Cardiac muscle cell (in vitro differentiated cells and primary cell): ENCODE measurements at regions not wholly inside any gene's neighbourhood (a gene's known extent, or its start where the extent isn't known, plus 50 kb on each side); places are given as distances from the start of the nearest gene placed in this dataset.

Experiments
- DNase-seq, 2 donors: peaks; one replicate each; pipeline versions ENCODE4 v3.0.0 to v3.0.0-alpha.2; 2010 to 2017; ENCODE audit warnings: low read depth in 1 of 2, low spot score in 1 of 2
- H3K27ac ChIP-seq: fragments of 200-600 bp; sonication (generic); 2 replicates; pipeline ENCODE4 v1.5.1; 2016
- H3K27me3 ChIP-seq: fragments of 200-600 bp; sonication (generic); 2 replicates; pipeline ENCODE4 v1.6.0; 2016; ENCODE audit warnings: control low read depth
- H3K36me3 ChIP-seq: fragments of 200-600 bp; sonication (generic); 2 replicates; pipeline ENCODE4 v1.5.1; 2016; ENCODE audit warnings: control low read depth
- H3K4me1 ChIP-seq: fragments of 200-600 bp; sonication (generic); 2 replicates; pipeline ENCODE4 v1.8.1; 2017; ENCODE audit warnings: low read depth, mild to moderate bottlenecking, mixed run types
- H3K4me3 ChIP-seq: fragments of 200-600 bp; sonication (generic); 2 replicates; pipeline ENCODE4 v1.5.1; 2016; ENCODE audit warnings: mild to moderate bottlenecking
- H3K9me3 ChIP-seq: fragments of 200-600 bp; sonication (generic); 2 replicates; pipeline ENCODE4 v1.5.1; 2017; ENCODE audit warnings: low read depth, mild to moderate bottlenecking, control low read depth
- TF ChIP-seq, protein P1 (sequence below): IDR thresholded peaks from 2 replicates; pipeline ENCODE4 v1.5.1; 2012; ENCODE audit warnings: low read depth, mild to moderate bottlenecking, low read length

- H3K36me3 ChIP-seq = no peaks in the 10 kb centered on the region
- H3K27me3 ChIP-seq = no peaks in the 10 kb centered on the region
- TF ChIP-seq, protein P1, sequence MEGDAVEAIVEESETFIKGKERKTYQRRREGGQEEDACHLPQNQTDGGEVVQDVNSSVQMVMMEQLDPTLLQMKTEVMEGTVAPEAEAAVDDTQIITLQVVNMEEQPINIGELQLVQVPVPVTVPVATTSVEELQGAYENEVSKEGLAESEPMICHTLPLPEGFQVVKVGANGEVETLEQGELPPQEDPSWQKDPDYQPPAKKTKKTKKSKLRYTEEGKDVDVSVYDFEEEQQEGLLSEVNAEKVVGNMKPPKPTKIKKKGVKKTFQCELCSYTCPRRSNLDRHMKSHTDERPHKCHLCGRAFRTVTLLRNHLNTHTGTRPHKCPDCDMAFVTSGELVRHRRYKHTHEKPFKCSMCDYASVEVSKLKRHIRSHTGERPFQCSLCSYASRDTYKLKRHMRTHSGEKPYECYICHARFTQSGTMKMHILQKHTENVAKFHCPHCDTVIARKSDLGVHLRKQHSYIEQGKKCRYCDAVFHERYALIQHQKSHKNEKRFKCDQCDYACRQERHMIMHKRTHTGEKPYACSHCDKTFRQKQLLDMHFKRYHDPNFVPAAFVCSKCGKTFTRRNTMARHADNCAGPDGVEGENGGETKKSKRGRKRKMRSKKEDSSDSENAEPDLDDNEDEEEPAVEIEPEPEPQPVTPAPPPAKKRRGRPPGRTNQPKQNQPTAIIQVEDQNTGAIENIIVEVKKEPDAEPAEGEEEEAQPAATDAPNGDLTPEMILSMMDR = no peak
- no peak overlapping the region for H3K27ac ChIP-seq
- no peak overlapping the region for H3K4me3 ChIP-seq
- H3K4me1 ChIP-seq = peaks cover 3% of the 10 kb centered on the region
- no peaks in the 10 kb centered on the region for H3K9me3 ChIP-seq
- DNase-seq = no peak
These were observed 222.7 kb upstream of the FOXA2 start for GRCh38 chr20:22807045-22807444.

GRCh38 chr20:22807646-22808244, 223.4 kb upstream of the FOXA2 start:
- Histone ChIP-seq H3K36me3 (no peaks in the 10 kb centered on the region), H3K9me3 (no peaks in the 10 kb centered on the region), H3K4me3 (no peak overlapping the region), H3K27me3 (no peaks in the 10 kb centered on the region), H3K4me1 (no peaks in the 10 kb centered on the region), H3K27ac (no peak overlapping the region)
- TF ChIP-seq, protein P1 = no peak
- no peak for DNase-seq

GRCh38 chr20:22808628-22809027, 224.3 kb upstream of the FOXA2 start:
- Histone ChIP-seq H3K36me3 (no peaks in the 10 kb centered on the region), H3K27ac (no peak overlapping the region), H3K4me1 (no peaks in the 10 kb centered on the region), H3K27me3 (no peaks in the 10 kb centered on the region), H3K4me3 (no peak overlapping the region), H3K9me3 (no peaks in the 10 kb centered on the region)
- no peak for DNase-seq
- TF ChIP-seq, protein P1 = no peak

DNA sequence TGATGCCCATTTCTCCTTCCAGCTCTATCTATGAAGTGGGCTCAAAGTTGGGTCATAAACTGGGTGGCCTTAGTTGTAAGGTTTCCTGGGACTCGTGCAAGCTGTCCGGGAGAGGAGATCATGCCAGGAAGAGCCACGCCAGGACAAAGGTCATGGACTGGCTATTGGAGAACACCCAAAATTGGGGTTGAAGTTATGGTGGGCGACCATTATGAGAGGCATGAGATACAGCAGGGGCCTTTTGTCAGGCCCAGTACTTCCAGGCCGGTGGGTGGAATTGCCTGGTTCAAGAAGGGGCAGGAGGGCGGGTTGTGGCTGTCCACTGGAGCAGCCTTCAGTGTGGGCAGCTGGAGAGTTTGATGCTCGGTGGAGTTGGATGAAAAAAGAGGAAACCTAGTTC, 225.1 kb upstream of the SSTR4 start:
- H3K27me3 ChIP-seq = no peaks in the 10 kb centered on the region
- DNase-seq = no peak
- H3K36me3 ChIP-seq = no peaks in the 10 kb centered on the region
- no peaks in the 10 kb centered on the region for H3K9me3 ChIP-seq
- H3K4me3 ChIP-seq = no peak overlapping the region
- TF ChIP-seq, protein P1 = no peak
- H3K4me1 ChIP-seq = no peaks in the 10 kb centered on the region
- no peak overlapping the region for H3K27ac ChIP-seq

DNA sequence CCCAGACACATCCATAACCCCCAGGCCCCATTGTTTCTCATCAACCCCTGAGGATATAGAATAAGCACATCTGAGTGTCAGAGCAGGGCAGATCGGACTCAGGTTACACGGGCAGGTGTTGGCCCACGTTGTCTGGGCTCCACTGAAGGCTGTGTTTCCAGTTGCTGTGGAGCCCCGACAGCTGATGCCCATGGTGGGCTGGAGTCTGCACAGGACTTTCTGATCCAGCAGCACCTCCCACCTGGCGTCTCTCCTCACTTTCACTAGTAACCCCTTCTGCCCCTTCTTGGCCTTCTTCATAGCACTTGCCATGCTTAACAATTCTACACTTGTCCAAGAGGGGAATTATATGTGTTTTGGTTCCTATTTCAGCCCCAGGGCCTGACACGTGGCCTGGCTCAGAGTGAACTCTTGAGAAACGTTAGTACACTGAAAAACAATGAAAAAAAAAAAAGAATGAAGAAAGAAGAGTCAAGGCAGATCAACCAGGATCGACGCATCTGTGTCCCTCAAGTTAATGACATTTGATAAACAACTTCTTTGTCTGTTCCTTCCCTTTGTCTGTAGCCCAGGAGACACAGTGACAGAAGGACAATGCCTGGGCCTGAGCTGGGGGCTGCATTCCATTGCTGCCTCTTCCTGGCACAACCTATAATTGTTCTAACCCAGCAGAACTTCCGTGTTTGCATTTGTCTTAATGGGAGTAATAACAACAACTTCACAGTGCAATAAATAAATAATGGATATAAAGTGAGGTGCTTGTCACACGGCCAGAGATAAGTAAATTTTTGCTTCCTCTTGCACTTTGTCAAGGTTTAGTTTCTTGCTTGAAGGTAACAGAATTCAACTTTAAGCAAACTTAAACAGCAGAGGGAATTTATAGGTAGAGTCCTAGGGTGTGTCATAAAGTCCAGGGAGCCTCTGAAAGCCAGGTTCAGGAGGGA, 224.2 kb upstream of the SSTR4 start:
- no peak for DNase-seq
- Histone ChIP-seq H3K27me3 (peaks cover 4% of the 10 kb centered on the region), H3K4me3 (no peak overlapping the region), H3K36me3 (no peaks in the 10 kb centered on the region), H3K9me3 (no peaks in the 10 kb centered on the region), H3K4me1 (no peaks in the 10 kb centered on the region), H3K27ac (no peak overlapping the region)
- TF ChIP-seq, protein P1 = no peak
